ENCODE measurements at regions not wholly inside any gene's neighbourhood (a gene's known extent, or its start where the extent isn't known, plus 50 kb on each side); places are given as distances from the start of the nearest gene placed in this dataset.

DNA sequence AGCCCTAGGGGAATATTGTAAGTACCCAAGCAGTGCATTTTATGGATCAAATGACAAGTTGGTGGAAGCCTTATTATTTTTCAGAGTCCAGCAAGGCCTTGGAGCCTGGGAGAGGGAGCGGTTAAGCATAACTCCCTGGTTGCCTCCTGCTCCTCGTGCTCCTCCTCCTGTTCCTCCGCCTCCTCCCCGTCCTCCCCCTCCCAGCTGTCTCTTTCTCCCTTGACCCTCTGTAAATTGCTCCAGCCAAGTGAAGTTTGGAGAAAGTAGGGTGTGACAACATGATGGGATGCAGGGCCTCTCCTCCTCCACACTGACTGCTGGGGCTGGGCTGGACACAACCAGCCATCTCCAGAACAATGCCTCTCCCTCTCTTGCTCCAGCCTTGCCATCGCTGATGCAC is 586.9 kb downstream of the CCDC171 start:
- no peak for DNase-seq (ENCODE audit: low spot score)
- no peak overlapping the region for H3K4me3 Mint-ChIP-seq (ENCODE audit: unreplicated experiment)
- peaks cover 2% of the 10 kb centered on the region for H3K4me1 Mint-ChIP-seq (ENCODE audit: unreplicated experiment)
- peaks cover 4% of the 10 kb centered on the region for H3K27me3 Mint-ChIP-seq (ENCODE audit: unreplicated experiment)
- H3K9me3 Mint-ChIP-seq (ENCODE audit: unreplicated experiment), result no peaks in the 10 kb centered on the region
- no peaks in the 10 kb centered on the region for H3K36me3 Mint-ChIP-seq (ENCODE audit: low read depth, unreplicated experiment)
- H3K27ac Mint-ChIP-seq (ENCODE audit: unreplicated experiment), result no peak overlapping the region
- TF ChIP-seq, protein P1, sequence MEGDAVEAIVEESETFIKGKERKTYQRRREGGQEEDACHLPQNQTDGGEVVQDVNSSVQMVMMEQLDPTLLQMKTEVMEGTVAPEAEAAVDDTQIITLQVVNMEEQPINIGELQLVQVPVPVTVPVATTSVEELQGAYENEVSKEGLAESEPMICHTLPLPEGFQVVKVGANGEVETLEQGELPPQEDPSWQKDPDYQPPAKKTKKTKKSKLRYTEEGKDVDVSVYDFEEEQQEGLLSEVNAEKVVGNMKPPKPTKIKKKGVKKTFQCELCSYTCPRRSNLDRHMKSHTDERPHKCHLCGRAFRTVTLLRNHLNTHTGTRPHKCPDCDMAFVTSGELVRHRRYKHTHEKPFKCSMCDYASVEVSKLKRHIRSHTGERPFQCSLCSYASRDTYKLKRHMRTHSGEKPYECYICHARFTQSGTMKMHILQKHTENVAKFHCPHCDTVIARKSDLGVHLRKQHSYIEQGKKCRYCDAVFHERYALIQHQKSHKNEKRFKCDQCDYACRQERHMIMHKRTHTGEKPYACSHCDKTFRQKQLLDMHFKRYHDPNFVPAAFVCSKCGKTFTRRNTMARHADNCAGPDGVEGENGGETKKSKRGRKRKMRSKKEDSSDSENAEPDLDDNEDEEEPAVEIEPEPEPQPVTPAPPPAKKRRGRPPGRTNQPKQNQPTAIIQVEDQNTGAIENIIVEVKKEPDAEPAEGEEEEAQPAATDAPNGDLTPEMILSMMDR (IDR thresholded peaks at IDR 0.05; ENCODE audit: unreplicated experiment), result no peak

DNA sequence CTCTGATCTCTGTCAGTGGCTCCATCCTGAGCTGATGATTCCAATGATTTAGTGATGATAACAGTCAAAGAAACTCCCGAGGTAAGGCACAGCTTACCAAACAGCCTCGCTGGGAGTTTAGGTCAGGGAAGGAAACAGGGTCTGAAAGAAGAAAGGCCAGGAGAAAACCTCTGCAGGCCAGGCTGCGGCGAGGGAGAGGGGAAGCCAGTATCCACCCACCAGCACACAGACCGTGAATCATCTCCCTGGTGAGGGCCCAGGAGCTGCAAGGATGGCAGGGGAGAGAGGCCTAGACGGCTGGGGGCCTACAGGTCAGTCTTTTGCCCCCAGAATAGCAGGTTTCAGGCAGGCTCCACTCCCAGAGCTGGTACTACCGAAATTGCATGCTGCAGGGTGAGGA is 590.5 kb downstream of the CCDC171 start:
- no peak overlapping the region for H3K4me3 Mint-ChIP-seq (ENCODE audit: unreplicated experiment)

DNA sequence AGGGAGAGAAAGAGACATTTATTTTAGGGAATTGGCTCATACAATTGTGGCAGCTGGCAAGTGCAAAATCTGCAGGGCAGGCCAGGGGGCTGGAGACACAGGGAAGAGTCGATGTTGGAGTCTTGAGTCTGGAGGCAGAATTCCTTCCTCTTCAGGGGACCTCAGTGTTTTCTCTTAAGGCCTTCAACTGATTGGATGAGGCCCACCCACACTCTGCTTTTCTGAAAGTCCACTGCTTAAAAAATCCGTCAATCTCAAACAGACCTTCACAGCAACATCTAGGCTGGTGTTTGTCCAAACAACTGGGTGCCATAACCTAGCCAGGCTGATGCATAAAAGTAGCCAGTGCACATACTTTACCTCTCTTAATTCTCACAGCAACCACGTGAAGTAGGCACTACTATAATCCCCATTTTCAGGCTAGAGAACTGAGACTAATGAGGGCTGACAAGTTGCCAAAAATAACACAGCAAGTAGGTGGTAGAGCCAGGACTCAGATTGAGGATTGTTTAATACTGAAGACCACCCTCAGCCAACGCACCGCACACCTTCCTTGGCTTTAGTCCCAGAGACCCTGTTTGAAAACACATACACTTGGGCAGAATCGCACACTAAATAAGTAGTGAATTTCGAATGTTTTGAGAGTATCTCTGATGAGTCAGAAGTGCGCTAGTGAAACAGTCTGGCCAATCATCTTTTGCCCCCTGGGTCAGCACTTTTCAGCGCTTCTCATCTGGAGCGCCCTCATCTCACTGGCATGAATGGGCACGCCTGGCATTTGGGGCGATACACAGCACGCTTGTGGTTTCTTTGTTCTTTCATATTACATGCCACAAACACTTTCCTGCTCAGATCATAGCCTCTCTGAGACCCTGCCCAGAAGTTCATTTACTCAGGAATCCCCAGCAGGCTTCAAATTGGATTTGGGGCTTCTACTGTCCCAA is 591.4 kb downstream of the CCDC171 start:
- peaks cover 1% of the 10 kb centered on the region for H3K27me3 Mint-ChIP-seq (ENCODE audit: unreplicated experiment)
- no peak overlapping the region for H3K4me3 Mint-ChIP-seq (ENCODE audit: unreplicated experiment)
- H3K4me1 Mint-ChIP-seq (ENCODE audit: unreplicated experiment), result peaks cover 14% of the 10 kb centered on the region
- DNase-seq (ENCODE audit: low spot score), result no peak
- TF ChIP-seq, protein P1 (IDR thresholded peaks at IDR 0.05; ENCODE audit: unreplicated experiment), result no peak
- no peak overlapping the region for H3K27ac Mint-ChIP-seq (ENCODE audit: unreplicated experiment)
- H3K36me3 Mint-ChIP-seq (ENCODE audit: low read depth, unreplicated experiment), result no peaks in the 10 kb centered on the region
- no peaks in the 10 kb centered on the region for H3K9me3 Mint-ChIP-seq (ENCODE audit: unreplicated experiment)

More for the DNA sequence above, 590.5 kb downstream of the CCDC171 start:
- Mint-ChIP-seq H3K27me3 (ENCODE audit: unreplicated experiment) (peaks cover 1% of the 10 kb centered on the region), H3K9me3 (ENCODE audit: unreplicated experiment) (no peaks in the 10 kb centered on the region), H3K27ac (ENCODE audit: unreplicated experiment) (no peak overlapping the region), H3K36me3 (ENCODE audit: low read depth, unreplicated experiment) (no peaks in the 10 kb centered on the region), H3K4me1 (ENCODE audit: unreplicated experiment) (peaks cover 14% of the 10 kb centered on the region)
- TF ChIP-seq, protein P1 (IDR thresholded peaks at IDR 0.05; ENCODE audit: unreplicated experiment), result no peak
- no peak for DNase-seq (ENCODE audit: low spot score)

- H3K36me3 Mint-ChIP-seq (ENCODE audit: low read depth, unreplicated experiment), result no peaks in the 10 kb centered on the region
- TF ChIP-seq, protein P1 (IDR thresholded peaks at IDR 0.05; ENCODE audit: unreplicated experiment), result no peak
These were observed 592.5 kb downstream of the CCDC171 start for GRCh38 chr9:16145196-16145950.

More at GRCh38 chr9:16145196-16145950, 592.5 kb downstream of the CCDC171 start:
- no peak for DNase-seq (ENCODE audit: low spot score)
- H3K4me3 Mint-ChIP-seq (ENCODE audit: unreplicated experiment), result no peak overlapping the region
- no peaks in the 10 kb centered on the region for H3K9me3 Mint-ChIP-seq (ENCODE audit: unreplicated experiment)
- H3K27me3 Mint-ChIP-seq (ENCODE audit: unreplicated experiment), result no peaks in the 10 kb centered on the region
- H3K4me1 Mint-ChIP-seq (ENCODE audit: unreplicated experiment), result peaks cover 14% of the 10 kb centered on the region
- no peak overlapping the region for H3K27ac Mint-ChIP-seq (ENCODE audit: unreplicated experiment)

Measured in endothelial cell (in vitro differentiated cells).